HK-2 (cell line): ENCODE measurements at regions not wholly inside any gene's neighbourhood (a gene's known extent, or its start where the extent isn't known, plus 50 kb on each side); places are given as distances from the start of the nearest gene placed in this dataset.
"Not testable (repeated sequence)": the region's sequence is repeated elsewhere in the genome, so short reads cannot be mapped to it uniquely, and the experiment has no call there.

Experiments used
- DNase-seq: peaks from one replicate; pipeline ENCODE4 v3.0.0-alpha.2; 2018; ENCODE audit not compliant: unreplicated experiment

- no peak for DNase-seq
Measured at GRCh38 chr6:27106382-27106781, 141.1 kb upstream of the PRSS16 start.

- DNase-seq: no peak
Measured at GRCh38 chr6:27111743-27112142, 135.8 kb upstream of the PRSS16 start.

- DNase-seq: no peak
Measured at GRCh38 chr6:27112974-27113373, 134.5 kb upstream of the PRSS16 start.

GRCh38 chr6:27119329-27119728 is 128.2 kb upstream of the PRSS16 start:
- no peak for DNase-seq

- no peak for DNase-seq
Measured at GRCh38 chr6:27119761-27120160, 127.7 kb upstream of the PRSS16 start.

GRCh38 chr6:27121640-27122039 is 125.9 kb upstream of the PRSS16 start:
- no peak for DNase-seq

- DNase-seq: no peak
Measured at GRCh38 chr6:27124252-27124657, 123.2 kb upstream of the PRSS16 start.

- no peak for DNase-seq
Measured at GRCh38 chr6:27126046-27126814, 121.3 kb upstream of the PRSS16 start.

GRCh38 chr6:27126815-27127537 is 120.5 kb upstream of the PRSS16 start:
- DNase-seq: peak; percentile 85

- not testable (repeated sequence) for DNase-seq
Measured at GRCh38 chr6:27127874-27128273, 119.6 kb upstream of the PRSS16 start.

- DNase-seq: no peak
Measured at GRCh38 chr6:27128311-27129094, 119.0 kb upstream of the PRSS16 start.

GRCh38 chr6:27129095-27129815 is 118.2 kb upstream of the PRSS16 start:
- no peak for DNase-seq

- DNase-seq: no peak
Measured at GRCh38 chr6:27129917-27130316, 117.6 kb upstream of the PRSS16 start.

- DNase-seq: no peak
Measured at GRCh38 chr6:27130668-27131428, 116.7 kb upstream of the PRSS16 start.

- not testable (repeated sequence) for DNase-seq
Measured at GRCh38 chr6:27132282-27132531, 115.3 kb upstream of the PRSS16 start.

- DNase-seq: peak; percentile 93
Measured at GRCh38 chr6:27132532-27133280, 114.8 kb upstream of the PRSS16 start.

- peak; percentile 77 for DNase-seq
Measured at GRCh38 chr6:27133281-27134227, 113.9 kb upstream of the PRSS16 start.

- DNase-seq: no peak
Measured at GRCh38 chr6:27135087-27135657, 112.3 kb upstream of the PRSS16 start.

GRCh38 chr6:27136077-27136644 is 111.3 kb upstream of the PRSS16 start:
- no peak for DNase-seq
